ENCODE measurements at regions not wholly inside any gene's neighbourhood (a gene's known extent, or its start where the extent isn't known, plus 50 kb on each side); places are given as distances from the start of the nearest gene placed in this dataset.

DNA sequence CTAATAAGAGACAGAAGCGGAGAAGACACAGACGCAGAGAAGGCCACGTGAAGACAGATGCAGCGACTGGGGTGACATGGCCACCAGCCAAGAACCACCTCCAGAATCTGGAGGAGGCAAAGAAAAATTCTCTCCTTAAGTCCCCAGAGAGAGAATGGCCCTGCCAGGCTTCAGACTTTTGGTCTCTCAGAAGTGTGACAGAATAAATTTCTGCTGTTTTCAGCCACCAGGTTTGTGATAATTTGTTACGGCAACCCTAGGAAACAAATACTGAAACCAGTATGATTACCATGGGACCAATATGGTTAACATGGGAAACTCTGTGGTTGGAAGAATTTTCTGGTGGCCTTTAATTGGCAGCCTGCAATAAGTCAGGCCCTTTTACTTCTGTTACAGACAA lies 63.9 kb upstream of the DOCK9 start:
- DNase-seq (no peak), ATAC-seq (no peak)

DNA sequence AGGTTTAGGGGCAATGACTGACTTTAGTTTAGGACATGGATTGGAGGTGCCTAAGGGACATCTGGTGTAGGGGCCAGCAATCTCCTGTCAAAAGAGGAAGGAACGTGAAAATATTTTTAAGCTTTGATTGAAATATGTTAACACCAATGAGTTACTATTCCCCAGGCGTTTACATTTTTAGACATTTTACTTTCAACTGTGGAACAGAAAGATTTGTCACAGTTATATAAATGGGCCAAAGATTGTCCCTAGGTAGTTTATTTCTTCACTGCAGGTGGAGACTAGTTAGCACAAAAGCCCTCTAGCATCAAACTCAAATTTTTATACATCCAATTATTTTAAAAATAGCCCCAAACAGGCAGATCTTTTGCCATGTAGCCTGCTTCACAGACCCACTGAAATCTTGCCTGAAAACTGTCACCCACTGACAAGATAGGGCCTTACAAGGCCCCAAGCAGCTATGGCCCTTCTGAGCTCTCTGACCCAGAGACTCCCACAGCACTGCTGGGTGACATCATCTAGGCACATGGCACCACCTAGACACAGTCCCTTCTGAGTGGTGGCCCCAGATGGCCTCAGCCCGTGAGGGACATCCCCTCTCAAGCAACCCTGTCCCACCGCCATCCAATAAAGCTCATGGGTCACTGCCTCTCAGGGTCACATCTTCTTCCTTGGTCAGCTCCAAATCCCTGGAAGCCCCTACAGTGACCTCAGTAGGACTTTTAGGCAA lies 64.8 kb upstream of the DOCK9 start:
- TF ChIP-seq POLR2A (IDR thresholded peaks at IDR 0.05) = no peak
- TF ChIP-seq, protein P1, sequence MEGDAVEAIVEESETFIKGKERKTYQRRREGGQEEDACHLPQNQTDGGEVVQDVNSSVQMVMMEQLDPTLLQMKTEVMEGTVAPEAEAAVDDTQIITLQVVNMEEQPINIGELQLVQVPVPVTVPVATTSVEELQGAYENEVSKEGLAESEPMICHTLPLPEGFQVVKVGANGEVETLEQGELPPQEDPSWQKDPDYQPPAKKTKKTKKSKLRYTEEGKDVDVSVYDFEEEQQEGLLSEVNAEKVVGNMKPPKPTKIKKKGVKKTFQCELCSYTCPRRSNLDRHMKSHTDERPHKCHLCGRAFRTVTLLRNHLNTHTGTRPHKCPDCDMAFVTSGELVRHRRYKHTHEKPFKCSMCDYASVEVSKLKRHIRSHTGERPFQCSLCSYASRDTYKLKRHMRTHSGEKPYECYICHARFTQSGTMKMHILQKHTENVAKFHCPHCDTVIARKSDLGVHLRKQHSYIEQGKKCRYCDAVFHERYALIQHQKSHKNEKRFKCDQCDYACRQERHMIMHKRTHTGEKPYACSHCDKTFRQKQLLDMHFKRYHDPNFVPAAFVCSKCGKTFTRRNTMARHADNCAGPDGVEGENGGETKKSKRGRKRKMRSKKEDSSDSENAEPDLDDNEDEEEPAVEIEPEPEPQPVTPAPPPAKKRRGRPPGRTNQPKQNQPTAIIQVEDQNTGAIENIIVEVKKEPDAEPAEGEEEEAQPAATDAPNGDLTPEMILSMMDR (IDR thresholded peaks at IDR 0.05) = no peak
- Histone ChIP-seq H3K4me1 (peaks cover 0 to 42% (median 11%) of the 10 kb centered on the region in 12 donors), H3K27ac (no peak overlapping the region), H3K9me3 (no peaks in the 10 kb centered on the region), H3K36me3 (no peaks in the 10 kb centered on the region), H3K4me3 (no peak overlapping the region), H3K27me3 (peaks cover 0 to 46% (median 0%) of the 10 kb centered on the region in 9 donors)
- DNase-seq = no peak
- 74 to 92% (median 89%) methylated on average over 2 to 4 of the region's 4 CpGs for WGBS, 4 donors
- intact Hi-C loops (cut with DNase I) = no loop called here
- no peak for ATAC-seq

More for the DNA sequence above, 63.9 kb upstream of the DOCK9 start:
- peaks cover 0 to 45% (median 0%) of the 10 kb centered on the region in 9 donors for H3K27me3 ChIP-seq
- no peaks in the 10 kb centered on the region for H3K36me3 ChIP-seq
- intact Hi-C loops (cut with DNase I) = no loop called here
- 84 to 94% (median 91%) methylated on average over 5 of the region's 5 CpGs for WGBS, 4 donors
- no peak for TF ChIP-seq POLR2A (IDR thresholded peaks at IDR 0.05)
- TF ChIP-seq, protein P1 (IDR thresholded peaks at IDR 0.05) = no peak
- no peak overlapping the region for H3K27ac ChIP-seq
- no peaks in the 10 kb centered on the region for H3K9me3 ChIP-seq
- no peak overlapping the region for H3K4me3 ChIP-seq
- peaks cover 0 to 34% (median 10%) of the 10 kb centered on the region in 12 donors for H3K4me1 ChIP-seq

DNA sequence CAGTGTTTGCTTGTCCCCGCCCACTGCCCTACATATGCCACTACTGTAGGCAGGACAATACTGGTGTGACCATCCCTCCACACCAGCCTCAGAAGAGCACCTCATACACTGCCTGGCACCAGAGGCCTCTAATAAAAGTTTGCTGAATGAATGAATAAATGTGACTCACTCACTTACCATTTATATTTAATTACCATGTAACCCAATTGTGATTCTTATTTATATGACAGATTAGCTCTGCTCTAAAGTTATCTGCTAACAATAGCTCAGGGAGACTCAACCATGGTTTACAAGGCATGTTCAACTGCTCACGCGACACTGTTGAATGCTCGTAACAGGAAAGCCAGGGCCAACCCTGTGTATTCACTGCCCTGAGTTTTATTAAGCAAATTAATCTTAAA lies 66.0 kb upstream of the DOCK9 start:
- DNase-seq = no peak
- Histone ChIP-seq H3K9me3 (no peaks in the 10 kb centered on the region), H3K4me1 (peaks cover 0 to 50% (median 11%) of the 10 kb centered on the region in 12 donors), H3K27ac (no peak overlapping the region), H3K27me3 (peaks cover 0 to 56% (median 0%) of the 10 kb centered on the region in 9 donors), H3K36me3 (no peaks in the 10 kb centered on the region), H3K4me3 (no peak overlapping the region)
- no peak for ATAC-seq
- intact Hi-C loops (cut with DNase I) = no loop called here
- WGBS, 4 donors = 81 to 100% (median 97%) methylated on average over 4 of the region's 4 CpGs
- TF ChIP-seq, protein P1 (IDR thresholded peaks at IDR 0.05) = no peak
- no peak for TF ChIP-seq POLR2A (IDR thresholded peaks at IDR 0.05)

DNA sequence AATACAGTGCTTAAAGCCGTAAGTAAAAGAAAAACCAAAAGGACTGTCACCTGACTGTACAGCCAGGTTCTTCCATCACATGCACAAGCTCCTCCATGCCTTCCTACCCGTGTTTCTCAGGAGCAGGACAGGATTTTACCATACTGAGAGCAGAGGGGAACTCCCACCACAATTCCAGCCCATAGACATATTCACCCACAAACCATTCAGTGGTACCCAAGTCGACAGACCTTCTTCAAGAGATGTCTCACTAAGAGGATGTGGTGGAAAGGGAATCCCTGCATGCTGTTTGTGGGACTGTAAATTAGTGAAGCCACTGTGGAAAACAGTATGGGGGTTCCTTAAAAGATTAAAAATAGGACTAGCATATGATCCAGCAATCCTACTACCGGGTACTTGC lies 66.9 kb upstream of the DOCK9 start:
- no peaks in the 10 kb centered on the region for H3K36me3 ChIP-seq
- DNase-seq (no peak), ATAC-seq (no peak)
- WGBS, 4 donors = 68 to 85% (median 76%) methylated on average over 4 of the region's 4 CpGs
- intact Hi-C loops (cut with DNase I) = loop anchor here in 1 of 10 donors (5.0 kb wide), 1 partner anchor 38 kb away; no protein-coding TSS in a partner anchor
- no peak overlapping the region for H3K27ac ChIP-seq
- H3K9me3 ChIP-seq = no peaks in the 10 kb centered on the region
- H3K4me3 ChIP-seq = no peak overlapping the region
- peaks cover 0 to 61% (median 0%) of the 10 kb centered on the region in 9 donors for H3K27me3 ChIP-seq
- TF ChIP-seq, protein P1 (IDR thresholded peaks at IDR 0.05) = no peak
- no peak for TF ChIP-seq POLR2A (IDR thresholded peaks at IDR 0.05)
- H3K4me1 ChIP-seq = peaks cover 0 to 50% (median 11%) of the 10 kb centered on the region in 12 donors
